ENCODE measurements at regions not wholly inside any gene's neighbourhood (a gene's known extent, or its start where the extent isn't known, plus 50 kb on each side); places are given as distances from the start of the nearest gene placed in this dataset.

- peaks cover 11% of the 10 kb centered on the region for H3K4me1 ChIP-seq (ENCODE audit: control insufficient read depth, extremely low read depth, insufficient read depth, low read length)
- peak overlapping the region; percentile 15 for H3K9ac ChIP-seq (ENCODE audit: control insufficient read depth, extremely low read depth, insufficient read depth, low read length)
- dilution Hi-C loops (cut with MboI; ENCODE audit: extremely low pct_ligation_motif_present, low sequenced_read_pairs) = no loop called here
- DNase-seq (ENCODE audit: low read depth, low spot score) (no peak), FAIRE-seq (peak; percentile 36)
- H3K27ac ChIP-seq (ENCODE audit: control insufficient read depth, insufficient read depth, low read length) = no peak overlapping the region
- peak overlapping the region in 1 of 3 experiments; percentile 5 for H3K4me3 ChIP-seq (ENCODE audit: control insufficient read depth in 2 of 3, extremely low read depth in 1 of 3, insufficient read depth in 2 of 3, low read depth in 1 of 3, low read length in 3 of 3)
- H3K9me1 ChIP-seq (ENCODE audit: control insufficient read depth, extremely low read depth, insufficient read depth, low read length) = no peaks in the 10 kb centered on the region
- H3K9me3 ChIP-seq (ENCODE audit: control insufficient read depth, low read depth, low read length) = no peaks in the 10 kb centered on the region
- H3K27me3 ChIP-seq (ENCODE audit: control insufficient read depth, extremely low read depth, insufficient read depth, low read length) = no peaks in the 10 kb centered on the region
- H3K79me2 ChIP-seq (ENCODE audit: control insufficient read depth, insufficient read depth, low read length) = no peaks in the 10 kb centered on the region
- H3K4me2 ChIP-seq (ENCODE audit: control insufficient read depth, extremely low read depth, insufficient read depth, low read depth, low read length) = peak overlapping the region; percentile 45
- H4K20me1 ChIP-seq (ENCODE audit: control insufficient read depth, extremely low read depth, insufficient read depth, low read length) = no peaks in the 10 kb centered on the region
- no peaks in the 10 kb centered on the region for H3K36me3 ChIP-seq (ENCODE audit: control insufficient read depth in 2 of 2, extremely low read depth in 1 of 2, insufficient read depth in 2 of 2, low read length in 2 of 2)
- no peak for TF ChIP-seq EZH2 (IDR thresholded peaks at IDR 0.05; ENCODE audit: low read length)
- TF ChIP-seq CTCF (optimal IDR thresholded peaks at IDR 0.05 in 1 of 3, IDR thresholded peaks at IDR 0.05 in 1 of 3, conservative IDR thresholded peaks at IDR 0.05 in 1 of 3; ENCODE audit: extremely low read depth in 1 of 3, insufficient read depth in 2 of 3, low read length in 3 of 3) = no peak
- peak overlapping the region; percentile 95 for H2AFZ ChIP-seq (ENCODE audit: control insufficient read depth, low read length)
These were observed 92.3 kb upstream of the BCAT1 start for GRCh38 chr12:25041006-25041741.

- H3K4me3 ChIP-seq (ENCODE audit: control insufficient read depth in 2 of 3, extremely low read depth in 1 of 3, insufficient read depth in 2 of 3, low read depth in 1 of 3, low read length in 3 of 3) = no peak overlapping the region
- dilution Hi-C loops (cut with MboI; ENCODE audit: extremely low pct_ligation_motif_present, low sequenced_read_pairs) = no loop called here
- no peaks in the 10 kb centered on the region for H4K20me1 ChIP-seq (ENCODE audit: control insufficient read depth, extremely low read depth, insufficient read depth, low read length)
- no peak overlapping the region for H3K9ac ChIP-seq (ENCODE audit: control insufficient read depth, extremely low read depth, insufficient read depth, low read length)
- H3K27me3 ChIP-seq (ENCODE audit: control insufficient read depth, extremely low read depth, insufficient read depth, low read length) = no peaks in the 10 kb centered on the region
- no peaks in the 10 kb centered on the region for H3K9me1 ChIP-seq (ENCODE audit: control insufficient read depth, extremely low read depth, insufficient read depth, low read length)
- peak; percentile 71 for FAIRE-seq
- TF ChIP-seq EZH2 (IDR thresholded peaks at IDR 0.05; ENCODE audit: low read length) (no peak), CTCF (optimal IDR thresholded peaks at IDR 0.05 in 1 of 3, IDR thresholded peaks at IDR 0.05 in 1 of 3, conservative IDR thresholded peaks at IDR 0.05 in 1 of 3; ENCODE audit: extremely low read depth in 1 of 3, insufficient read depth in 2 of 3, low read length in 3 of 3) (no peak)
- H3K4me2 ChIP-seq (ENCODE audit: control insufficient read depth, extremely low read depth, insufficient read depth, low read depth, low read length) = peak overlapping the region; percentile 45
- H3K79me2 ChIP-seq (ENCODE audit: control insufficient read depth, insufficient read depth, low read length) = no peaks in the 10 kb centered on the region
- DNase-seq (ENCODE audit: low read depth, low spot score) = no peak
- no peaks in the 10 kb centered on the region for H3K9me3 ChIP-seq (ENCODE audit: control insufficient read depth, low read depth, low read length)
- H3K27ac ChIP-seq (ENCODE audit: control insufficient read depth, insufficient read depth, low read length) = no peak overlapping the region
- no peaks in the 10 kb centered on the region for H3K36me3 ChIP-seq (ENCODE audit: control insufficient read depth in 2 of 2, extremely low read depth in 1 of 2, insufficient read depth in 2 of 2, low read length in 2 of 2)
- H3K4me1 ChIP-seq (ENCODE audit: control insufficient read depth, extremely low read depth, insufficient read depth, low read length) = peaks cover 11% of the 10 kb centered on the region
- peak overlapping the region; percentile 95 for H2AFZ ChIP-seq (ENCODE audit: control insufficient read depth, low read length)
These were observed 91.7 kb upstream of the BCAT1 start for GRCh38 chr12:25040593-25040992.

Measured in keratinocyte (primary cell).